ENCODE measurements at regions not wholly inside any gene's neighbourhood (a gene's known extent, or its start where the extent isn't known, plus 50 kb on each side); places are given as distances from the start of the nearest gene placed in this dataset.

DNA sequence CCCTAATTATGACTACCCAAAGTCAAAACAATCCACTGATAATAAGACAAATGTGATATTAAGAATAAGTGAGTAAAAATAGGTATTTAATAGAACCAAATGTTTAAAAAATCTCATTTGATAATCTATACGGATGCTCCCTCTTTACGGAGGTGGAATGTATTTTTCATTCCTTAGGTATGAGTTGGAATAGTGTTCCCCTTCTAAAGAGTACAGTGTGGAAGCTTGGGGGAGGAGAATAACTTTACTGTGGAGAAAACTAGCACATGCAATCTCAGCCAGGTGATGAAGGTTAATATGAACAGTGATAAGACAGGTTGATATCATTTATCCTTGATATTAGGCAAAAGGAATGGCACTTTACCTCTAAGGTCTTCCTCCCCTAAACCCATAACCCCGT is 74.6 kb downstream of the GPR88 start:
- no peak for TF ChIP-seq CTCF (IDR thresholded peaks at IDR 0.05; ENCODE audit: borderline replicate concordance, extremely low read depth, low read length, poor library complexity, severe bottlenecking)
- TF ChIP-seq EZH2 (IDR thresholded peaks at IDR 0.05; ENCODE audit: borderline replicate concordance, low read depth, low read length, severe bottlenecking), result no peak

Data from DND-41 (cell line).